DND-41 (cell line): ENCODE measurements at regions not wholly inside any gene's neighbourhood (a gene's known extent, or its start where the extent isn't known, plus 50 kb on each side); places are given as distances from the start of the nearest gene placed in this dataset.

Experiments used
- ATAC-seq: fragments of 200-7000 bp; cut with Tn5 transposase; 3 replicates; pipeline ENCODE4 v1.9.1; 2021; ENCODE audit warnings: low read depth; ENCODE audit not compliant: insufficient read depth
- DNase-seq: peaks from one replicate; pipeline ENCODE4 v3.0.0-alpha.2; 2020
- H2AFZ ChIP-seq: 2 replicates; pipeline ENCODE4 v1.6.0; 2012; ENCODE audit warnings: low read depth, low read length
- H3K27ac ChIP-seq: 2 replicates; pipeline ENCODE4 v1.5.1; 2012; ENCODE audit warnings: low read length, inconsistent platforms
- H3K27me3 ChIP-seq: fragments of 200-600 bp; sonication (generic); 2 replicates; pipeline ENCODE4 v1.6.0; 2012; ENCODE audit warnings: low read length, mild to moderate bottlenecking, inconsistent platforms; ENCODE audit not compliant: insufficient read depth, poor library complexity
- H3K36me3 ChIP-seq: 2 replicates; pipeline ENCODE4 v1.5.1; 2012; ENCODE audit warnings: low read length, inconsistent platforms; ENCODE audit not compliant: insufficient read depth
- H3K4me1 ChIP-seq: 2 replicates; pipeline ENCODE4 v1.5.1; 2012; ENCODE audit warnings: mild to moderate bottlenecking, low read length; ENCODE audit not compliant: insufficient read depth
- H3K4me2 ChIP-seq: 2 replicates; pipeline ENCODE4 v1.6.0; 2012; ENCODE audit warnings: mild to moderate bottlenecking, moderate library complexity, low read length, inconsistent platforms; ENCODE audit not compliant: insufficient read depth
- H3K4me3 ChIP-seq, 2 experiments: fragments of 200-600 bp in 1 of 2; shearing (Covaris generic) in 1 of 2; 2 replicates each; pipeline ENCODE4 v1.5.1; 2012 to 2016; ENCODE audit warnings: inconsistent platforms in 2 of 2, low read length in 2 of 2, mild to moderate bottlenecking in 2 of 2, low read depth in 1 of 2, moderate library complexity in 1 of 2
- H3K79me2 ChIP-seq: 2 replicates; pipeline ENCODE4 v1.6.0; 2012; ENCODE audit warnings: low read length, inconsistent platforms; ENCODE audit not compliant: insufficient read depth
- H3K9ac ChIP-seq: 2 replicates; pipeline ENCODE4 v1.6.0; 2012; ENCODE audit warnings: low read depth, mild to moderate bottlenecking, inconsistent platforms, low read length, moderate library complexity
- H3K9me3 ChIP-seq: 2 replicates; pipeline ENCODE4 v1.5.1; 2012; ENCODE audit warnings: low read length, moderate library complexity, mild to moderate bottlenecking, inconsistent platforms; ENCODE audit not compliant: insufficient read depth, severe bottlenecking
- H4K20me1 ChIP-seq: 2 replicates; pipeline ENCODE4 v1.6.0; 2012; ENCODE audit warnings: low read length; ENCODE audit not compliant: insufficient read depth
- CTCF ChIP-seq: IDR thresholded peaks from 2 replicates; pipeline ENCODE4 v1.5.1; 2012; ENCODE audit warnings: borderline replicate concordance, low read length, moderate library complexity, mild to moderate bottlenecking; ENCODE audit not compliant: poor library complexity, severe bottlenecking; ENCODE audit errors: extremely low read depth
- EZH2 ChIP-seq: IDR thresholded peaks from 3 replicates; pipeline ENCODE4 v1.6.1; 2012; ENCODE audit warnings: borderline replicate concordance, low read depth, mild to moderate bottlenecking, moderate library complexity, low read length, inconsistent platforms; ENCODE audit not compliant: severe bottlenecking

GRCh38 chr7:17239046-17239445 lies 59.4 kb upstream of the AHR start:
- DNase-seq (no peak), ATAC-seq (no peak)
- Histone ChIP-seq H2AFZ (no peak overlapping the region), H3K9ac (no peak overlapping the region), H3K27me3 (no peaks in the 10 kb centered on the region), H3K4me3 (no peak overlapping the region), H3K79me2 (no peaks in the 10 kb centered on the region), H3K4me1 (peaks cover 20% of the 10 kb centered on the region), H3K4me2 (no peak overlapping the region), H3K36me3 (no peaks in the 10 kb centered on the region), H4K20me1 (no peaks in the 10 kb centered on the region), H3K9me3 (no peaks in the 10 kb centered on the region), H3K27ac (no peak overlapping the region)
- TF ChIP-seq CTCF = no peak
- no peak for TF ChIP-seq EZH2

GRCh38 chr7:17239683-17240521 lies 58.5 kb upstream of the AHR start:
- no peaks in the 10 kb centered on the region for H3K79me2 ChIP-seq
- no peak overlapping the region for H3K4me2 ChIP-seq
- no peak overlapping the region for H3K4me3 ChIP-seq
- H3K9ac ChIP-seq = no peak overlapping the region
- H3K27me3 ChIP-seq = no peaks in the 10 kb centered on the region
- peaks cover 11% of the 10 kb centered on the region for H3K4me1 ChIP-seq
- H2AFZ ChIP-seq = no peak overlapping the region
- ATAC-seq = no peak
- no peaks in the 10 kb centered on the region for H4K20me1 ChIP-seq
- no peaks in the 10 kb centered on the region for H3K36me3 ChIP-seq
- no peak for DNase-seq
- TF ChIP-seq CTCF (no peak), EZH2 (no peak)
- no peak overlapping the region for H3K27ac ChIP-seq
- no peaks in the 10 kb centered on the region for H3K9me3 ChIP-seq

- no peaks in the 10 kb centered on the region for H3K27me3 ChIP-seq
- no peak overlapping the region for H3K4me2 ChIP-seq
- TF ChIP-seq EZH2 (no peak), CTCF (no peak)
- H3K79me2 ChIP-seq = no peaks in the 10 kb centered on the region
- H4K20me1 ChIP-seq = no peaks in the 10 kb centered on the region
- ATAC-seq (no peak), DNase-seq (no peak)
- no peak overlapping the region for H3K4me3 ChIP-seq
- H3K36me3 ChIP-seq = no peaks in the 10 kb centered on the region
- H3K9me3 ChIP-seq = no peaks in the 10 kb centered on the region
- H3K9ac ChIP-seq = no peak overlapping the region
- H3K4me1 ChIP-seq = no peaks in the 10 kb centered on the region
- no peak overlapping the region for H3K27ac ChIP-seq
- H2AFZ ChIP-seq = no peak overlapping the region
Measured at GRCh38 chr7:17242504-17242903, 55.9 kb upstream of the AHR start.
